Left ventricle myocardium inferior (tissue), 1 donor: ENCODE measurements at regions not wholly inside any gene's neighbourhood (a gene's known extent, or its start where the extent isn't known, plus 50 kb on each side); places are given as distances from the start of the nearest gene placed in this dataset.

Source experiments
- DNase-seq: peaks from one replicate; pipeline ENCODE4 v3.0.0-alpha.2; 2020
- H3K27ac ChIP-seq: fragments of 200-600 bp; replicated peaks from 2 replicates; pipeline ENCODE4 v1.8.0; 2021
- H3K27me3 ChIP-seq: fragments of 200-600 bp; 2 replicates; pipeline ENCODE4 v1.8.0; 2021; ENCODE audit warnings: low read depth
- H3K36me3 ChIP-seq: fragments of 200-600 bp; 2 replicates; pipeline ENCODE4 v1.8.0; 2021
- H3K4me1 ChIP-seq: fragments of 200-600 bp; 2 replicates; pipeline ENCODE4 v1.8.0; 2021
- H3K4me3 ChIP-seq: fragments of 200-600 bp; 2 replicates; pipeline ENCODE4 v1.8.0; 2021; ENCODE audit warnings: mild to moderate bottlenecking, moderate library complexity
- H3K9me3 ChIP-seq: fragments of 200-600 bp; replicated peaks from 2 replicates; pipeline ENCODE4 v1.8.0; 2021
- CTCF ChIP-seq: fragments of 200-600 bp; IDR thresholded peaks from 2 replicates; pipeline ENCODE4 v1.8.0; 2021; ENCODE audit warnings: antibody characterized with exemption, mild to moderate bottlenecking, borderline replicate concordance
- intact Hi-C: fragments of 100-400 bp; cut with micrococcal nuclease; formaldehyde crosslinking; loops from one replicate; pipeline ENCODE4 v1.11.0; 2022
- donor health status: DM: no; HTN: yes; CAD: no; lungs with severe emphysema.

- DNase-seq: no peak
- intact Hi-C loops: no loop called here
- Histone ChIP-seq H3K27ac (no peak overlapping the region), H3K36me3 (no peaks in the 10 kb centered on the region), H3K9me3 (peaks cover 4% of the 10 kb centered on the region), H3K4me3 (no peak overlapping the region), H3K4me1 (peaks cover 5% of the 10 kb centered on the region), H3K27me3 (no peaks in the 10 kb centered on the region)
- TF ChIP-seq CTCF: no peak
Measured at GRCh38 chr13:97895383-97895782, 58.1 kb upstream of the IPO5 start.

DNA sequence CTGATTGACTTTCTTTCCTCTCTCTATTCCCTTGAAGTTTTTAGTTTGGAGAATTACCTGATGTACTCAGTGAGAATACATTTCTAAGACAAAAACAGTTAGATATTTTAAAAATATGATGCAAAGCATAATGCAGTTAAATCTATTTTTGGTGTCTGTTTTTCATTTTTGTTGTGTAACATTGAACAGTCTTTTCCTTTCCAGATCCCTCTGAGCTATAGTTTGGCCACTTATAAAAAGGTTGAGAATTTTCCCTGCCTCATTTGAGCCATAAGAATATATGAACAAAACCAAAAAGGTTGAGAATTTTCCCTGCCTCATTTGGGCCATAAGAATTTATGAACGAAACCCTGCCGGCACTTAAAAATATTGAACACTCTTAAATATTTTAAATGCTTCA, 57.0 kb upstream of the IPO5 start:
- Histone ChIP-seq H3K27ac (no peak overlapping the region), H3K36me3 (no peaks in the 10 kb centered on the region), H3K4me3 (no peak overlapping the region), H3K27me3 (no peaks in the 10 kb centered on the region), H3K9me3 (peaks cover 4% of the 10 kb centered on the region), H3K4me1 (no peaks in the 10 kb centered on the region)
- TF ChIP-seq CTCF: no peak
- DNase-seq: no peak
- intact Hi-C loops: no loop called here

DNA sequence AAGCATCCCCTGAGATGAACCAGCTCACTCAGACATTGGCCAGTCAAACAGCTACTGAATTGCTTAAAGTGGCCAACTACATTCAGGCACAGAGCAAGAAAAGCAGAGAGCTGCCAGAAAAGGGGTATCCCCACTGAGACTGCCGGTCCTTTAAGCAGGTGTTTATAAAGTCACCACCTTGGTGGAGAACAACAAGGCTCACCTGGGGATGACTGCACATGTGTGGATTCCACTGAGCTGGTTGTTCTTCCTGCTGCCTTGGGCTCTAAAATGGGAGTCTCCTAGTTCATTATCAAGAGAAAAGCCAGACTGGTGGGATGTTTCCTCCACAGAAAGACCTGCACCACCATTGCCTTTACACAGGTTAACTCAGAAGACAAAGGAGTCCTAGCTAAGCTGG, 51.8 kb upstream of the IPO5 start:
- Histone ChIP-seq H3K4me1 (peaks cover 3% of the 10 kb centered on the region), H3K27me3 (no peaks in the 10 kb centered on the region), H3K9me3 (no peaks in the 10 kb centered on the region), H3K27ac (no peak overlapping the region), H3K36me3 (no peaks in the 10 kb centered on the region), H3K4me3 (no peak overlapping the region)
- TF ChIP-seq CTCF: no peak
- DNase-seq: no peak
- intact Hi-C loops: no loop called here
